ENCODE measurements at regions not wholly inside any gene's neighbourhood (a gene's known extent, or its start where the extent isn't known, plus 50 kb on each side); places are given as distances from the start of the nearest gene placed in this dataset.

DNA sequence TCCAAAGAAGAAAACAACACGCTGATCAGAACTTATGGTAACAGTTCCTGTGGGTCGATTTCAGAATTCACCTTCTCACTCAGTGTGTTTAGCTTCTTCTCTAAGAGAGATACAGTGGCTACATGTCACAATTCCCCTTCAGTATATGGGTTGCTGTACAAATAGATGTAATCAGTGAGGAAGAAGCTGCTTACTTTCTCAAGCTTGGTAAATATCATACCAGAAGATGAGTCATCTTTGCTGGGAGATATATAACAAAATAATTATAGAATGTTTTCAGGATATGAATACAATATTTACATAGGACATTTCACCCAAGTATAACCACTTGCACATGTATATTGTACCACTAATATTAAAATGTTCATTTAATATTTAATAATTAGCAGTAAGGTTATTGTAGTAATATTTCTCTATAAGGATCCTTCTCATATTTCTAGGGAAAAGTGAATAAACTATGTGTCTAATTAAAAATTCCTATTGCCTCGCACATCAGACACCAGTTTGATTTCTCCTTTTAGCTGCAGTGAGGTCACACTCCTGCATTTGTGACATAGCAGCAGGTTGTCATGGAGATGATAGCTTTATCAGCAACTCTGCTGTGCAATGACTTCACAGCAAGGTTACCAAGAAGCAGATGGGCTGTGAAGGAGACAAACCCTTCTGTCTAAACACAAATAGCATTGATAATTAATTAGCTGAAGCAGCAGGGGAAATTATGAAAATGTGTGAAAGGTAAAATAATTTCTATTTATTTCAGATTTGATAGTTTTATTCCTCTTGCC, 211.4 kb downstream of the TUSC7 start:
- DNase-seq (ENCODE audit: insufficient read length, low spot score) = no peak
- no peak for FAIRE-seq

DNA sequence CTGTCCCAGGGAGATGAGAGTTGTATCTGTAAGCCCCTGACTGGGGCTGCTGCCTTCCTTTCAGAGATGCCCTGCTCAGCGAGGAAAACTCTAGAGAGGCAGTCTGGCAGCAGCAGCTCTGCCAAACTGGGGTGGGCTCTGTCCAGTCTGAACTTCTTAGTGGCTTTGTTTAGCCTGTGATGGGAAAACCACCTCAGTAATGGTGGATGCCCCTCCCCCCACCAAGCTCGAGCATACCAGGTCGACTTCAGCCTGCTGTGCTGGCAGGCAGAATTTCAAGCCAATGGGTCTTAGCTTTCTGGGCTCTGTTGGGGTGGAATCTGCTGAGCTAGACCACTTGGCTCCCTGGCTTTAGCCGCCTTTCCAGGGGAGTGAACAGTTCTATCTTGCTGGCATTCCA, 218.3 kb downstream of the TUSC7 start:
- FAIRE-seq = no peak
- no peak for DNase-seq (ENCODE audit: insufficient read length, low spot score)

DNA sequence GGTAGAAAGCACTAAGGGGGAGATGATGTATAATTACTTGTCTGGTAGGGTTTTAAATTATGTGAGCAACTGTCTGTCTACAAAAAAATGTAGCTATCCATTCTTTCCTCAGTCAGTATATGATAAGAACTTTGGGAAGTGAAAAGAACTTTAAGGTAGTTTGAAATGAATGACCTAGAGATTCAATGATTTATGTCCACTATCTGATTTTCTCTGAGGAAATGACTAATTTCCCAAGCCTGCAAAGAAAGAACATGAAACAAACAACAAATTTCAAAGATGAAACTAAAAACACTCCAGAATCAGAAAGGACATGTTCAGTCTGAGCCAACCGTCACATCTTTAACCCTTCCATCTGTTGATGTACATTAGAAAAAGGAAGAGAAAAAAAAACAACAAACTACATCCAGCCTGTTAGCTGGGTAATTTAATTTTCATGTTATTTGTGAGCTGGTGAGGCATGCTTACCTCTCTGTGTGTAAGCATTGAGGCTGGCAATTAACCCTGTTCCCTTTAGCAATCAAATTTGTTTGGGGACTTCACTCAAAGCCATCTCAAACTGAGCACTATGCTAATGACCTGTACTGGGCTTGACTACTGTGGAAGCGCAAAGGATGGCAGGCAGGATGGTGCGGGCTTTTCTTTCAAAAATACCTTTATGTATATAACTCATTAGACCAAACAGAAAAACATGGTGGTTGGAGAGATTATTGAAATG, 220.1 kb downstream of the TUSC7 start:
- DNase-seq (ENCODE audit: insufficient read length, low spot score) (no peak), FAIRE-seq (no peak)

- FAIRE-seq = no peak
- DNase-seq (ENCODE audit: insufficient read length, low spot score) = no peak
Observed at GRCh38 chr3:116930786-116931185, 221.2 kb downstream of the TUSC7 start.

GRCh38 chr3:116939091-116939490, 229.5 kb downstream of the TUSC7 start:
- FAIRE-seq (no peak), DNase-seq (ENCODE audit: insufficient read length, low spot score) (no peak)

DNA sequence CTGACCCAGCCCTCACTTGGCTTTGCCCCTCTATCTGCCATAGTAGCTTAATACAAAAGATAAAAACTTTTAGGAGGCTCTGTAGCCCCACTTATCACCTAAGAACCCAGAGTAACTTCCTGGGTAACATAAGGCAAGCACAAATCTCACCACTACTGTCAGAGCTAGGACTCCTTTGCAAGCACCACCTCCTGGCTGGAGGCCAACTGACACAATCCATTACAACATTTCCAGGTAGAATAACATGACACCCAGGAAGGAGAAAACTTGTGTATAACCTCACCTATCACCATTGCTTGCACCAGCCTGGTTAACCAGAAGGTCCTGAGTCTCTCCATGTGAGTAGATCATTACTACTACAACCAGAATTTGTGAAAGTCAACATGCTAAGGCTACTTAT, 230.0 kb downstream of the TUSC7 start:
- FAIRE-seq (no peak), DNase-seq (ENCODE audit: insufficient read length, low spot score) (no peak)

- no peak for DNase-seq (ENCODE audit: insufficient read length, low spot score)
- no peak for FAIRE-seq
Observed at GRCh38 chr3:116940719-116941118, 231.1 kb downstream of the TUSC7 start.

DNA sequence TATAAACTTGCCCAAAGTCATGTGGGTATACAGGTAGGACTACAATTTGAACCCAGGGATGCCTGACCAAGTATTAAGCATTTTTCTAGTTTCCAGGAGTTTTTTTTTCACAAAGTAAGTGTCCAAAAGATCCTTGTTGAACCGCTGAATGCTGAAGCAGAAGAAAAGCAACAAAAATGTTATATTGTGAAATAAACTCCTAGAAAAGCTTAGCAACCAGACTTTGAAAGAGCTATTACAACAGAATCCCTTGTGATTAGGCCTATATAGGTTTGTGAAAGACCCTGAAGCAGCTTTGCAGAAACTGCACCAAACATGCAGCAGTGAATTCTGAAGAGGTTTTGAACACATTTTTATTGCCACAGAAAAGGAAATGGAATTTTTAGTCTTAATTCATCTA, 236.8 kb downstream of the TUSC7 start:
- FAIRE-seq (no peak), DNase-seq (ENCODE audit: insufficient read length, low spot score) (no peak)

- DNase-seq (ENCODE audit: insufficient read length, low spot score) = no peak
- FAIRE-seq = no peak
Observed at GRCh38 chr3:116947148-116947547, 237.6 kb downstream of the TUSC7 start.

DNA sequence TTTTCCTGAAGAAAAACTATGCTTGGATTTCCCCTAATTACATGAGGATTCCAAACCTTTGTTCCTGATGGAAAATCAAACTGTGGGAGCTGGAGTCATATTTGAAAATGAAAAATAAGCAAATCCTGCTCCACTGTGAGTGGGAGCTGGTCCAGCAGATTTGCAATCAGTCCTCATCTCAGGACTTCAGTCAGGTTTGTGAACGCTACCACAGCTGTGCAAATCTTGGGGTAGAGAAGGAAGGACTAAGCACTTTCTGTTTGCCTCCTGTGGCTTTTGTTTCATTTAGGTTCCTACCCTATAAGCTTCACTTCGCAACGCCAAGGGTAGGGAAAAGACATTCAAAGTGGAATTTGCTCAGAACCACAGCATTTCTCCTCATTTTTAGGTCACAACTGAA, 238.2 kb downstream of the TUSC7 start:
- DNase-seq (ENCODE audit: insufficient read length, low spot score) (no peak), FAIRE-seq (no peak)

GRCh38 chr3:116950301-116951055, 240.9 kb downstream of the TUSC7 start:
- FAIRE-seq (no peak), DNase-seq (ENCODE audit: insufficient read length, low spot score) (no peak)

- no peak for DNase-seq (ENCODE audit: insufficient read length, low spot score)
Observed at GRCh38 chr3:116951610-116952009, 242.0 kb downstream of the TUSC7 start.

DNA sequence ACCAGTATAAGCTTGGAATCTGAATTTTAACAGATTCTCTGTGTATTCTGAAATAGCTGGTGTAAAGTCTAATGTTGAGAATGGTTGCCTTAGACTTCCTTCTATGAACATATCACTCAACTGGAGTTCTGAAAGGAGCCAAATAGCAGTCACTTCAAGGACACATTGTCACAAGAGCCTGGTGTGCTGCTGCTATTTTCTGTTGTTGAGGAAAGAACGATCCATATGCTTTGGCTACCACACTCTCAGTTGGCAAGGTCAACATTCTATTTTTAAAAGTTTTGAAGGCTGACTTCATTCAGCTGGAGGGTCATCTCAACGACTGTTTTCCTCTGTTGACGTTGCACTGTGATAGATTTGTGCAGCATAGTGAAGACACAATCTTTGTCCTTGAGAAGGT, 248.7 kb downstream of the TUSC7 start:
- no peak for FAIRE-seq
- DNase-seq (ENCODE audit: insufficient read length, low spot score) = no peak

More at GRCh38 chr3:116951610-116952009, 242.0 kb downstream of the TUSC7 start:
- no peak for FAIRE-seq

GRCh38 chr3:116961106-116961505, 251.5 kb downstream of the TUSC7 start:
- FAIRE-seq = no peak

DNA sequence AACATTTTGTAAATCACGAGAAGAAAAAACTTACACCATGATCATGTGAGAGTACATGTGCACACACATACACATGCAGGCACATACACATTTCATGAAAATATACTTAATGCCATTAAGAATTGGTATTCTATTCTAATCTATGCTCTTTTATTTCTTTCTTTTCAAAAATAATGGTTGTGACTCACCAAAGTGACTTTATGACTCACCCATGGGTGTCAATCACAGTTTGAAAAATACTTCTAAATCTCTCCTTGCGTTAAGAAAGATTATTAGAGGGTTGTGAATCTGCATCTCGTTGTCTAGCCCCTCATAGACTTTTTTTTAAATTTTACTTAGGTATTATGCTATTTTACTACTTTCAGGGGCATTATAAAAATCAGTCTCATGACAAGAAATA, 254.2 kb downstream of the TUSC7 start:
- no peak for FAIRE-seq

More at GRCh38 chr3:116961106-116961505, 251.5 kb downstream of the TUSC7 start:
- no peak for DNase-seq (ENCODE audit: insufficient read length, low spot score)

GRCh38 chr3:116966649-116967048, 257.1 kb downstream of the TUSC7 start:
- FAIRE-seq (no peak), DNase-seq (ENCODE audit: insufficient read length, low spot score) (no peak)

More for the DNA sequence above, 254.2 kb downstream of the TUSC7 start:
- no peak for DNase-seq (ENCODE audit: insufficient read length, low spot score)

- FAIRE-seq (no peak), DNase-seq (ENCODE audit: insufficient read length, low spot score) (no peak)
Observed at GRCh38 chr3:116969135-116969534, 259.6 kb downstream of the TUSC7 start.

DNA sequence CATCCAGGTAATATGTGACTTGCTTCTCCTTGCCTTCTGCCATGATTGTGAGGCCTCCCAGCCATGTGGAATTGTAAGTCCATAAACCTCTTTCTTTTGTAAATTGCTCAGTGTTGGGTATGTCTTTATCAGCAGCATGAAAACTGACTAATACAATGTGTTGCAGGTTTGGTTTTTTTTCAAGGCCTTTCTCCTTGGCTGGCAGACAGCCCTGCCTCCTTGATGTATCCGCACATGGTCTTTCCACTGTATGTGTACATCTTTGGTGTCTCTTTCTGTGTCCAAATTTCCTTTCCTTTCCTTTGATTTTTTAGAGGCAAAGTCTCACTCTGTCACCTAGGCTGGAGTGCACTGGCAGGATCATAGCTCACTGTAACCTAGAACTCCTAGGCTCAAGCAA, 260.1 kb downstream of the TUSC7 start:
- DNase-seq (ENCODE audit: insufficient read length, low spot score) (no peak), FAIRE-seq (no peak)

GRCh38 chr3:116971531-116971930, 262.0 kb downstream of the TUSC7 start:
- FAIRE-seq = no peak
- no peak for DNase-seq (ENCODE audit: insufficient read length, low spot score)

DNA sequence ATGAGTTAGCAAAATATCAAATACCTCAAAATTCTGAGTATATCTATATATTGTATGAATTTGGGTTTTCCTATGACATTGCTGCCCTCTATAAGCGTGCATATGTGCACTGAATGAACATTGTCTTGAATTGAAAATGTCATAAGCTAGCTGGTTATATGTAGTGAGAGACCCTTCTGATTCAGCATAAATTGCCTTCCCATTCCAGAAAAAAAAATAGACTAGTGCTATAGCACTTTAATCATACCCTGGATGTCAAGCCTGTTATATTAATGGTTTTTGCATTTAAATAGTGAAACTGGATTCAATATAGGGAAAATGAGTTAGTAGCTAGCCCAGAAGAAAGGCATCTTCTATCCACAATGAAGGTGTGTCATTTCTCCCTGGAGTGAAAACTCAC, 265.1 kb downstream of the TUSC7 start:
- FAIRE-seq = no peak
- no peak for DNase-seq (ENCODE audit: insufficient read length, low spot score)

DNA sequence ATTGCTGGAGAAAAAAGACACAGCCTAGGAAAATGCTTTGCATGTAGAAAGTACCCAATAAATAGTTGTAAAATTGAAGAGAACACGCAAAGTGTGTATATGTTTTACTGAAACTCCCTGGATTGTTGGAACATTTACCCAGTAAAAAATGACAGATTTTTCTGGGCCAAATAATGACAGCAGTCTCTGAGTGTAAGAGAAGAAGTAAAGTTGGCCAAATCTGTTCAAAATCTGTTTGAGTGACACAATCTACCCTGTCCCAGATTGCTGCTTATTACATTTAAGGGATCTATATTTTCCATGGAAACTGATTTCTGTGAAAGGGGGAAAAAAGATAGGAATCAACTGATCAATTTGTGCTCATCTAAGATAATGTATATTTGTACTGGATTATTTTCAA, 267.9 kb downstream of the TUSC7 start:
- no peak for FAIRE-seq
- DNase-seq (ENCODE audit: insufficient read length, low spot score) = no peak
